Mesendoderm (in vitro differentiated cells): ENCODE measurements at regions not wholly inside any gene's neighbourhood (a gene's known extent, or its start where the extent isn't known, plus 50 kb on each side); places are given as distances from the start of the nearest gene placed in this dataset.

Experiments used
- DNase-seq: peaks from one replicate; pipeline ENCODE4 v3.0.0; 2013
- H2AK5ac ChIP-seq: 2 replicates; pipeline ENCODE4 v1.6.1; 2013; ENCODE audit warnings: low read length, inconsistent platforms
- H2BK120ac ChIP-seq: 2 replicates; pipeline ENCODE4 v1.6.1; 2013; ENCODE audit warnings: low read depth, mild to moderate bottlenecking, low read length, moderate library complexity, mixed read lengths
- H2BK15ac ChIP-seq: replicated peaks from 2 replicates; pipeline ENCODE4 v1.6.1; 2013; ENCODE audit warnings: low read depth, mild to moderate bottlenecking, moderate library complexity
- H2BK5ac ChIP-seq: 2 replicates; pipeline ENCODE4 v1.6.1; 2013; ENCODE audit warnings: low read length, inconsistent platforms
- H3K18ac ChIP-seq: 2 replicates; pipeline ENCODE4 v1.6.1; 2013; ENCODE audit warnings: mild to moderate bottlenecking, low read length, mixed read lengths
- H3K23ac ChIP-seq: one replicate; pipeline ENCODE4 v1.6.1; 2013; ENCODE audit warnings: low read length
- H3K27ac ChIP-seq: 2 replicates; pipeline ENCODE4 v1.5.1; 2013; ENCODE audit warnings: low read depth, mild to moderate bottlenecking, inconsistent platforms, low read length, moderate library complexity
- H3K27me3 ChIP-seq: 2 replicates; pipeline ENCODE4 v1.6.1; 2013; ENCODE audit warnings: low read length, control low read depth, mild to moderate bottlenecking, inconsistent platforms; ENCODE audit not compliant: insufficient read depth, poor library complexity
- H3K36me3 ChIP-seq: 2 replicates; pipeline ENCODE4 v1.6.1; 2013; ENCODE audit warnings: low read length, inconsistent platforms; ENCODE audit not compliant: control insufficient read depth, insufficient read depth
- H3K4ac ChIP-seq: one replicate; pipeline ENCODE4 v1.6.1; 2013; ENCODE audit warnings: low read depth, mild to moderate bottlenecking, low read length, moderate library complexity
- H3K4me1 ChIP-seq: 2 replicates; pipeline ENCODE4 v1.6.1; 2013; ENCODE audit warnings: low read depth, low read length, inconsistent platforms; ENCODE audit not compliant: control insufficient read depth
- H3K4me2 ChIP-seq: 2 replicates; pipeline ENCODE4 v1.6.1; 2013; ENCODE audit warnings: low read length
- H3K4me3 ChIP-seq: 2 replicates; pipeline ENCODE4 v1.5.1; 2013; ENCODE audit warnings: mild to moderate bottlenecking, low read length
- H3K56ac ChIP-seq: one replicate; pipeline ENCODE4 v1.6.1; 2013; ENCODE audit warnings: low read length
- H3K79me1 ChIP-seq: 2 replicates; pipeline ENCODE4 v1.6.1; 2013; ENCODE audit warnings: low read length, inconsistent platforms
- H3K79me2 ChIP-seq: 2 replicates; pipeline ENCODE4 v1.6.1; 2013; ENCODE audit warnings: mild to moderate bottlenecking, low read length; ENCODE audit not compliant: control insufficient read depth, insufficient read depth
- H3K9ac ChIP-seq: 2 replicates; pipeline ENCODE4 v1.6.1; 2013; ENCODE audit warnings: low read length, inconsistent platforms
- H4K5ac ChIP-seq: one replicate; pipeline ENCODE4 v1.6.1; 2013; ENCODE audit warnings: low read length
- H4K8ac ChIP-seq: one replicate; pipeline ENCODE4 v1.6.1; 2013; ENCODE audit warnings: low read depth, mild to moderate bottlenecking, control low read depth, low read length, moderate library complexity
- WGBS: extraction: QIAGEN DNeasy Blood & Tissue Kit; methylation state at CpG from one replicate; pipeline ENCODE4 v1.1.7; 2013; ENCODE audit warnings: low lambda C conversion rate, missing lambda C conversion rate; ENCODE audit not compliant: insufficient coverage; ENCODE audit errors: extremely low coverage; 5-methylcytosine and 5-hydroxymethylcytosine counted together

GRCh38 chr4:187139141-187139540, 415.5 kb upstream of the FAT1 start:
- Histone ChIP-seq H3K36me3 (no peaks in the 10 kb centered on the region), H2AK5ac (no peak overlapping the region), H3K27me3 (no peaks in the 10 kb centered on the region), H3K4me1 (no peaks in the 10 kb centered on the region), H3K79me2 (no peaks in the 10 kb centered on the region), H3K4me3 (no peak overlapping the region), H2BK120ac (no peak overlapping the region), H3K4ac (no peak overlapping the region), H3K18ac (no peak overlapping the region), H3K9ac (no peak overlapping the region), H2BK5ac (no peak overlapping the region), H4K8ac (no peak overlapping the region), H3K4me2 (no peak overlapping the region), H3K79me1 (no peaks in the 10 kb centered on the region), H3K56ac (no peak overlapping the region), H3K27ac (no peak overlapping the region), H2BK15ac (no peak overlapping the region), H4K5ac (no peak overlapping the region), H3K23ac (no peak overlapping the region)
- no CpG with 5 or more reads among the region's 4 CpGs for WGBS
- peak; percentile 14 for DNase-seq

GRCh38 chr4:187141101-187141500, 417.4 kb upstream of the FAT1 start:
- no peak overlapping the region for H3K9ac ChIP-seq
- no peak overlapping the region for H3K4ac ChIP-seq
- no peak overlapping the region for H4K5ac ChIP-seq
- WGBS, result no CpG with 5 or more reads among the region's 7 CpGs
- H4K8ac ChIP-seq, result no peak overlapping the region
- H3K4me2 ChIP-seq, result no peak overlapping the region
- H3K36me3 ChIP-seq, result no peaks in the 10 kb centered on the region
- no peaks in the 10 kb centered on the region for H3K79me2 ChIP-seq
- no peak overlapping the region for H3K27ac ChIP-seq
- H3K23ac ChIP-seq, result no peak overlapping the region
- H2BK120ac ChIP-seq, result no peak overlapping the region
- H2AK5ac ChIP-seq, result no peak overlapping the region
- no peak overlapping the region for H2BK15ac ChIP-seq
- no peaks in the 10 kb centered on the region for H3K4me1 ChIP-seq
- no peaks in the 10 kb centered on the region for H3K79me1 ChIP-seq
- H3K18ac ChIP-seq, result no peak overlapping the region
- no peaks in the 10 kb centered on the region for H3K27me3 ChIP-seq
- H2BK5ac ChIP-seq, result no peak overlapping the region
- DNase-seq, result no peak
- H3K56ac ChIP-seq, result no peak overlapping the region
- H3K4me3 ChIP-seq, result no peak overlapping the region

DNA sequence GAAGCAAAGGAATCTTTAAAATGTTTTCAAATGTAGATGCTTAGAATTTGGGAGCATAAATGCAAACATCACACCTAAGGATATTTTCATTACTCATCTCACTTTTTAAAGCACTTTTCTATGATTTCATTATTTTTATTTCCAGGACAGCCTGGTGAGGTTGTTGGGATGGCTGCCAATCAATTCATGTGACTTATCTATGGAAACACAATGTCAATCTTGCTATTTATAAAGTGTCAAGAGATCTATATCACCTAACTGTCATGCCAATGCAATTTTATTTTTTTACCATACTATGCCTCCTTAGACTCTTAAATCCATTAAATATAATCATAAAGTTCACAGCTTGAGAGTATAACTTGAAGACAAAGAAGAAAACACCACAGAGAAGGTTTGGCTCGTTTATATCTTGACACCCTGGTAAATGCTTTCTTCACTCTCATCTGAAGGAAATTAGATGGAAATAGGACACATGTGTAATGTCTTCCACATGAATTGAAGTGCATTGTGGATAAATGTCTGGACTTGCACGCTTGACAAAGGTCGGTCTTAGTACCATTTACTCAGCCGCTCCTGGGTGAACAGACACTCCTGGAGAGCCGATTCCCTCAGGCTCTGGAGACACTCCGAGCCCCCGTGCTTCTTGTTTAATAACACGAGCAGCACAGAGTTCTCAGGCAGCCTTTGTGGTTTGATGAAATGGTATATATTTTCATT, 425.7 kb upstream of the FAT1 start:
- H3K4me2 ChIP-seq, result no peak overlapping the region
- no peaks in the 10 kb centered on the region for H3K4me1 ChIP-seq
- H3K56ac ChIP-seq, result no peak overlapping the region
- H3K4ac ChIP-seq, result no peak overlapping the region
- H3K27ac ChIP-seq, result no peak overlapping the region
- no peaks in the 10 kb centered on the region for H3K36me3 ChIP-seq
- no peak overlapping the region for H3K9ac ChIP-seq
- H3K4me3 ChIP-seq, result no peak overlapping the region
- no peak overlapping the region for H2BK15ac ChIP-seq
- no peak overlapping the region for H4K8ac ChIP-seq
- H3K18ac ChIP-seq, result no peak overlapping the region
- H4K5ac ChIP-seq, result no peak overlapping the region
- no peak overlapping the region for H3K23ac ChIP-seq
- DNase-seq, result no peak
- H3K79me1 ChIP-seq, result no peaks in the 10 kb centered on the region
- no peaks in the 10 kb centered on the region for H3K27me3 ChIP-seq
- no peak overlapping the region for H2BK120ac ChIP-seq
- H3K79me2 ChIP-seq, result no peaks in the 10 kb centered on the region
- no peak overlapping the region for H2BK5ac ChIP-seq
- no CpG with 5 or more reads among the region's 8 CpGs for WGBS
- no peak overlapping the region for H2AK5ac ChIP-seq

GRCh38 chr4:187157380-187157958, 433.8 kb upstream of the FAT1 start:
- H3K4me1 ChIP-seq, result no peaks in the 10 kb centered on the region

GRCh38 chr4:187158003-187158402, 434.3 kb upstream of the FAT1 start:
- H4K5ac ChIP-seq, result no peak overlapping the region
- no peak overlapping the region for H2BK15ac ChIP-seq
- no peaks in the 10 kb centered on the region for H3K79me1 ChIP-seq
- H2AK5ac ChIP-seq, result no peak overlapping the region
- H3K4me2 ChIP-seq, result no peak overlapping the region
- no peak overlapping the region for H3K27ac ChIP-seq
- no peak overlapping the region for H3K56ac ChIP-seq
- DNase-seq, result no peak
- H2BK120ac ChIP-seq, result no peak overlapping the region
- no peaks in the 10 kb centered on the region for H3K4me1 ChIP-seq
- no peaks in the 10 kb centered on the region for H3K79me2 ChIP-seq
- H3K18ac ChIP-seq, result no peak overlapping the region
- H3K36me3 ChIP-seq, result no peaks in the 10 kb centered on the region
- no peak overlapping the region for H3K23ac ChIP-seq
- no peak overlapping the region for H4K8ac ChIP-seq
- no peak overlapping the region for H3K4ac ChIP-seq
- no peaks in the 10 kb centered on the region for H3K27me3 ChIP-seq
- H3K9ac ChIP-seq, result no peak overlapping the region
- WGBS, result no CpG with 5 or more reads among the region's 10 CpGs
- no peak overlapping the region for H3K4me3 ChIP-seq
- no peak overlapping the region for H2BK5ac ChIP-seq

More at GRCh38 chr4:187157380-187157958, 433.8 kb upstream of the FAT1 start:
- no peak overlapping the region for H2BK120ac ChIP-seq
- H4K8ac ChIP-seq, result no peak overlapping the region
- H3K36me3 ChIP-seq, result no peaks in the 10 kb centered on the region
- H3K56ac ChIP-seq, result no peak overlapping the region
- WGBS, result no CpG with 5 or more reads among the region's 21 CpGs
- no peak overlapping the region for H3K27ac ChIP-seq
- no peak overlapping the region for H3K18ac ChIP-seq
- no peaks in the 10 kb centered on the region for H3K79me2 ChIP-seq
- H2BK15ac ChIP-seq, result no peak overlapping the region
- no peaks in the 10 kb centered on the region for H3K27me3 ChIP-seq
- H3K79me1 ChIP-seq, result no peaks in the 10 kb centered on the region
- no peak overlapping the region for H3K4me2 ChIP-seq
- H3K4me3 ChIP-seq, result no peak overlapping the region
- H3K23ac ChIP-seq, result no peak overlapping the region
- no peak overlapping the region for H2AK5ac ChIP-seq
- H4K5ac ChIP-seq, result no peak overlapping the region
- no peak overlapping the region for H3K4ac ChIP-seq
- no peak overlapping the region for H3K9ac ChIP-seq
- no peak for DNase-seq
- H2BK5ac ChIP-seq, result no peak overlapping the region

GRCh38 chr4:187160486-187160885, 436.8 kb upstream of the FAT1 start:
- WGBS, result no CpG with 5 or more reads among the region's 3 CpGs
- Histone ChIP-seq H3K23ac (no peak overlapping the region), H3K4me1 (no peaks in the 10 kb centered on the region), H3K36me3 (no peaks in the 10 kb centered on the region), H2BK15ac (no peak overlapping the region), H2BK5ac (no peak overlapping the region), H3K79me1 (no peaks in the 10 kb centered on the region), H3K79me2 (no peaks in the 10 kb centered on the region), H3K56ac (no peak overlapping the region), H4K8ac (no peak overlapping the region), H3K27ac (no peak overlapping the region), H2BK120ac (no peak overlapping the region), H4K5ac (no peak overlapping the region), H3K18ac (no peak overlapping the region), H3K27me3 (no peaks in the 10 kb centered on the region), H3K4ac (no peak overlapping the region), H3K4me2 (no peak overlapping the region), H3K4me3 (no peak overlapping the region), H3K9ac (no peak overlapping the region), H2AK5ac (no peak overlapping the region)
- DNase-seq, result no peak
